ENCODE measurements at regions not wholly inside any gene's neighbourhood (a gene's known extent, or its start where the extent isn't known, plus 50 kb on each side); places are given as distances from the start of the nearest gene placed in this dataset.
A peak's percentile ranks its signal among the peaks of the same experiment; 100 is the strongest.

DNA sequence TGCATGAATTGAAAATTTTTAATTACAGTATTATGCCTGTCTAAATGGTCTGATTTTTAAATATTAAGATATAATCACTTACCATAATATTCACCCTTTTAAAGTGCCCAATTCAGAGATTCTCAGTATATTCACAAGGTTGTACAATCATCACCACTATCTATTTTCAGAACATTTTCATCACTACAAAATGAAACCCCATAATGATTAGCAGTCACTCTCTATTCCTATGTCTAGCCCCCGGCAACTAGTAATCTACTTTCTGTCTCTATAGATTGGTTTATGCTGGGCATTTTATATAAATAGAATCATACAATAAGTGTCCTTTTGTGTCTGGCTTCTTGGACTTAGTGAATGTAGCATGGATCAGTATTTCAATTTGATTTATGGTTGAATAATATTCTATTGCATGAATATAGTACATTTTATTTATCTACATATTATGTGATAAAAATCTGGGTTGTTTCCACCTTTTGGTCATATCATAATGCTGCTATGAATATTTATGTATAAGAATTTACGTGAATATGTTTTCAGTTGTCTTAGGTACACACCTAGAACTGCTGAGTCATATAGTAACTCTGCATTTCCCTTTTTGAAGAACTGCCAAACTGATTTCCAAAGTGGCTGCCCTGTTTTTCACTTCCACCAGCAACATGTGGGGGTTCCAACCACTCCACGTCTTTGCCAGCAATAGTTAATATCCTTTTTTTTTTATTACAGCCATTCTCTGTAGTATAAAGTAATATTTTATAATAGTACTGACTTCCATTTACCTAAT, 485.7 kb upstream of the ZNF385D start:
- no peak for DNase-seq

DNA sequence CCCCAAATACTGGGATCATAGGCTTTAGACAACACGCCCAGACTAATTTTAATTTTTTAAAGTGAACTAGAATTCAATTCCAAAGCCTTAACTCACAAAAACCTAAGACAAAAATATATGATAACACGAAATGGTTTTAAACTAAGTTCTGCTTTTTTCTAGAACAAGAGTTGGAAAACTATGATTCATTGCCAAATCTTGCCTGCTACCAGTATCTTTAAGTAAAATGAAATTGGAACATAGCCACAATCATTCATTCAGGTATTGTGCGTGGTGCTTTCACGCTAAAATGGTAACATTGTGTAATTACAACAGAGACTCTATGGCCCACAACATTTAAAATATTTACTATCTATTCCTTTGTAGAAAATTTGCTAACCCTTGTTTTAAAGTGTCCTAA, 488.0 kb upstream of the ZNF385D start:
- DNase-seq: no peak

DNA sequence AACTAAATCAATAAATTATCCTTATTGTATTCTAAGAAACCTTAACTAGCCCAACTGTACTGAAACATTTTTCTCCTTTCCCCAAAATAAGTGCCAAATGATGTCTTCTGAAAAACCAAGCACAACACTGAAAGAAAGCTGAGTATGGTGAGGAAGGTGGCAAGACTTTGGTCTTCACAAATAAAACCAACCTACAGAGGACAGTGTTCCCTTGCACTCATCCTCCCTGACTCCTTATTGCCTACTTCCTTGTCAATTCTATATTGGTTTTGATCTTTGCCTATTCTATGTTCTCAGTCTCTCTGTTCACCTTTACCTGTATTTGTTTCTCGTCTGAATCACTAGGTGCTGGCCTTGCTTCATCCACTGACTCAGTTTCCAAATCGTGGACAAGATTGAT, 490.1 kb upstream of the ZNF385D start:
- no peak for DNase-seq

DNA sequence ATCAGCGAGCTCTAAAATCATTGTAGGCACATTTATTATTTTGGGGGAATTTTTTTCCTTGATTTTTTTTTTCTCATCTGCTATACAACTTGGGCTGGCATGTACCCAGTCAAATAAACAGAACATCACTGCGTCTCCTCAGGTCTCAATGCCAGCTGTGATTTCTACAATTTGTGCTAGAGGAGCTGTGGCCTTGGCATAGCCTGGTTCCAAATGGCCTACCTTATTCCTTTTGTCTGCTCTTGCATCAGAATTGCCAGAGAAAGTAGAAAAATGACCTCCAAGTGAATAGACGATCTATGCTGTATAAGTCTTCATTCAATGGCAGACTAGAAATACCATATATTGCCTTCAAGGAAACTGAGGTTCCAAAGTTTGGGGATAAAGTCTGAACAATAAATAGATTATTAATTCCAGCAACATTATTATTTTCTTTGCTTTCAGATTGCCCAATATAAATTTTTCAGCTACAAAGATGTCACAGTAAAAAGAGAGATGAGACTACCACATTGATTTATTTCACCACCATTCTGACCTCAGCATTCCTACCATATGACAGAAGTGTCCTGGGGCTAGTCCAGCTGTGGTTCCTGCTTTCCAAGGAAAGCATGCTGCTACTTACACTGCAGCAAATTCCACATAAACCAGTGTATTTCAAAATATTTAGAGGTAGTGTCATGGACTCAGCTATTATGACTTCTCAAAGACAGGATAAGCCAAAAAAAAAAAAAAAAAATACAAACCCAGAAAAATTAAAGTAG, 493.9 kb upstream of the ZNF385D start:
- DNase-seq: peak; percentile 91

DNA sequence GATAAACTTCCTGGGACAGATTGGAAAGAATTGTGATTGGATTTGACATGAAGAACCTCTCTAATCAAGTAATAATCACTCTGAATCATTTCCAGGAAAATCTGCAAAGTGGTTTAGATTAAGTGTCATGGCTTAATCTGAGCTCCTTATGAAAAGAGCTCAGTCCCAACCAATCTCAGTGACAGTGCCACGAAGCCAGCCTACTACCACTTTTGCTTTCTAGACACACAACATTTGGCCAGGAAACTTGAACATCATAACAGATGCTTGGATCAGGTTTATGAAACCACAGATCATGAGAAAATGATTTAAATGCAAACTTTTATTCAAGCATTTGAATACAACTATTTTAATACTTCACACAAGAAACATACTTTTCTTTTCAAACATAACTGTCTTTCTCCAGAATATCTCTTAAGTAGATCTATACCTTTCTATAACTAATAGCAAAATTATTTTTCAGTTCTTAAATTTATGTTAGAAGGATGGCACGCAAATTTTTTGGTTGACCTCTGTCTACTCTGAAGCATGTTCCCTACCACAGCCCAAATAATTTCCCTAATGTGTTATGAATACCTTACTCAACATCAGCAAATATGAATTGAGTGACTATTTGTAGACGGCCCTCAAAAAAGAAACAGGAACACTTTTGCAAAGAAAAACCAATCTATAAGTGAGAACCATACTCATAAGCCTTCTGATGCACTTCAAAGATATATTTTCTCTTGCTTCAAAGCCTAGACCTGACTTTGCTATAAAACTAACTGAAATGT, 495.0 kb upstream of the ZNF385D start:
- peak; percentile 1 for DNase-seq

DNA sequence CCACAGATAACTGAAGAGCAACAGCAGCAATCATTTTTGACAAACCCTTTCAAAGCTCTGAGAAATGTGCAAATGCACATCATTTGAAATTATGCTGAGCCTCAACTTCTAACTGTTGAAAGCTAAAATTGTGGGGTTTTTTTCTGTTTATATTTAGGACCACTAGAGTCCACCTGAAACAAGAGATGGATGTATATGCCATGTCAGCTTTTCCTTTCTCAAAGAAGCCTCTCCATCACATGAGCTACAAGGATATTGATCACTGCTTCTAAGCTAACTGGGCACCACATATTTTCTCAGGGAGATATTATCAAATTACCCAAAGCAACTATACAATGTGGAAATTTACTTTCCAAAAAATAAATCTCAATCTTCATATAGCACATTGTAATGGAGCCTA, 498.6 kb upstream of the ZNF385D start:
- no peak for DNase-seq

DNA sequence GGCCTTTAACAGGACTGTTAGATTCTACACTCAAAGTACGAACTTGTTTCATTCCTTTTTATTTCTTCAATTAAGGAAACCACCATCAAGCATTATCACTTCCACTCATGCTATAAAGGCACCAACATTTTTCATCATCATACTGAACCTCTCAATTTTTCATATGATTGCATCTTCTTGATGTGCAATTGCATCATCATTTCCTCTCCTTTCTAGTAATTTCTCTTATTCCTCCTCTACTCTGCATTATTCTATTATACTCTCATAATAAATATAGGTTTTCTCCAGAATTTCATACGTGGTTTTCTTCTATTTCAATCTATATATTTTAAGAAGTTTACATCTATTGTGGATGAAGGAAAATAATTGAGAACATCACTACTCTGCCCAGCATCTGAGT, 506.2 kb upstream of the ZNF385D start:
- no peak for DNase-seq

DNA sequence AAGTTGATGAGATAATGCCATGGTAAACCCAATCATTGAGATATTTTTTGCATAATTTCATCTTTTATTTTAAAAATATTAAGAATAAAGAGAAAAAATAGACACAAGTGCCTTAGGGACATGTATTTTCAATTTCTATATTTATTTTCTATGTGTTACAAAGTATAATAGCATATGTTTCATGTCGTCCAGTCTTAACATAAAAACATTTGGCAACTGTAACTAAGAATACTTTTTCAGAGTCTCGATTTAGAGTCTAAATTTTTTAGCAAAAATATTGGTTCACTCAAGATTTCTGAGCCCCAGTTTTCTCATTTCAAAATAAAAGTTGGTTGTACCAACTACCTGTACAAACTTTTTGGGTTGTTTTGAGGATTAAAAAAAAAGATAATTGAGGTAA, 511.4 kb upstream of the ZNF385D start:
- DNase-seq: no peak

DNA sequence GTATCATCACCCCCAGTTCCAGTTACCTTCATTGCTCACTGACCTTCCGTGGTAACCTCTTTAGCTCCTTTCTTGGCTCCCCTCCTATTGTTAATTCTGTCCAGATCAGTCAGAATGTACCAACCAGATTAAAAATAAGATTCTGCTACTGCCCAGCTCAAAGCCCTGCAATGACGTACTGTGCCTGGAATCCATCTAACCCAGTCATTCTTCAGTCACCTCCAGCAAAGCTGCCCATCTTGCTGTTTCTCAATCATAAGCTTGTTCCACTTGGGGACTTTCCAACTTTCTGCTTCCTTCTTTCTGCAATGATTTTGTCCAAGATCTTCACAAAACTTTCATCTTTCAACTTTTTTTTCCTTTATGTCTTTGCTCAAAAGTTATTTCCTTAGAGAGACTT, 512.0 kb upstream of the ZNF385D start:
- DNase-seq: peak; percentile 73

DNA sequence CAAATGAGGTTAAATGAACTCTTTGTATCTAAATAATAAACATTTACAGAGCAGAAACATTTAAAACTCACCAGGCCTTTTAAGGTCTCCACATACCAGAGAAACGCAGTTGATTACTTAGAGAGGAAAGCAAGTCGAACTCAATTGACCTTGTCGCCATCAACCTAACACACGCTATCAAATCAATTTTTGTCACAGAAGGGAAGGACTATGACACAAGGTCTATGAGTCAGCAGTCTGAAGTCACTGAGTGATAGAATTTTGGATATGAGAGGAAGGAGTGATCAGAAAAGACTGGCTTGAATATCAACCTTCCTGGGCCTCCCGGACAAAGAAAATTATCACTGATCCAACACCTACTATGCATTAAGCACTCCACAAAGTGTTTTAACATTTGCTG, 514.4 kb upstream of the ZNF385D start:
- no peak for DNase-seq

DNA sequence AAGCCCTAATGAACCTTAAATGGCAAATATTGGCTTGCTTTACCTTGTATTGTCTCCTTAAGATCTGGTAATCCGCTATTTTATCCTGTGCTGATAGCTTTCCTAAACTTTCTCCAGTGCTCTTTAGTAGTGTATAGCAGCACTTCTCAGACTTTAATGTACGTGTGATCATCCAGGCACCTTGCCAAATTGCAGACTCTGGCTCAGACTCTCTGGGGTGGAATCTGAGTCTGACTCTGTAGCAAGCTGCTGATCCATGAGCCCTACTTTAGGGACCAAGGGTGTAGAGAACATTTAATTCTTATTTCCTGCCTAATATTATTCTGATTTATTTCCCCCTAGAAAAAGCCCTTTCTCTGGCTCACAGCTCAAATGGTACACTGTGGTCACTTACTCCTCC, 518.8 kb upstream of the ZNF385D start:
- DNase-seq: peak; percentile 19

DNA sequence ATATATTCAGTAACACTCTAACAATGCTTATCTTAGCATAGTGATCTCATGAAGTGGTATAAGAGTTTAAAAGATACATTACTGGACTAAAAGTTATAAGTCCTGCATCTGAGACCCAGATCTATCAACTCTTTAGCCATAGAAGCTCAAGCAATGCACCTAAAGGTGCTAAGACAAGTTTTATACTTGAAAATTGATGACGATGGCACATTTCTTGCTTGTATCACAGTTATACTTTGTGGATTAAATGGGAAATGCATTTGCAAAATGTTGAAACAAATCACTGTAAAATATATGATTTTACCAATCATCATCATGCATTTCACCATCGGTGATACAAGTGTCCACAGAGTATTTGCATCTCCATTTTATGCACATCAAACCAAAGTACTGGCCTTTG, 525.3 kb upstream of the ZNF385D start:
- no peak for DNase-seq

DNA sequence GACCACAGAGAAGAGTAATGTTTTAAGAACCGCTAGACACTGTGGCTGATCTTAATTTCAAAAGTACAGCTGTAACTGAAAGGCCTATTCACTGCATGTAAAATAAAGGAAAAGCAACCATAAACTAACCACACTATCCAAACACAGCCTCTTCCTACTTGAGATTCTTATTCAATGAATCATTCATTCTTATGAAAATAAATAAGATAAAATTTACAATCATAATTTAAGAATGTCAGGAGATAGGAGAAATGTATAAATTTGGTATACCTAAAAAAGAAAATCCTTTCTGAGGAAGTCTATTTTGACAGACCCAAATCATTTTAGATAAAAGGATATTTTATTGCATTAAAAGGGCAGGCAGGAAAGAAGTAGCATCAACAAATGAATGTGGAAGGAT, 533.5 kb upstream of the ZNF385D start:
- DNase-seq: peak; percentile 32

DNA sequence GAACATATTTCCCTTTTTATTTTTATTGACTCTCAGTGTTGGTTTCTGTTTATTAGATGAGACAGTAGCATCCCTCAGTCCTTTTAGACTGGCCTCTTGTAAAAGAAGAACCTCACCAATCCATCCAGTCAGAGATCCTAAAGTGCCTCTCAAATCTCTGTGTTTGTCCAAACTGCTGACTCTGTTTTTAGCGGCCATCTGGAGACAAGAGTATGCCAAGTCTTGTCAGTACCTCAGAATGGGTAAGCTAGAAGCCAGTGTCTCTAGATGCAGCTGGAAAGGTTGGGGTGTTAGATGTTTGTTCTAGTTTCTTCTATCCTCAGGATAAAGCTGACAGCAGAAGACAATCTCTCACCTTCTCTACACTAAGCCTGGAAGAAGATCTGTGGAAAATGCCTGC, 537.7 kb upstream of the ZNF385D start:
- DNase-seq: no peak

DNA sequence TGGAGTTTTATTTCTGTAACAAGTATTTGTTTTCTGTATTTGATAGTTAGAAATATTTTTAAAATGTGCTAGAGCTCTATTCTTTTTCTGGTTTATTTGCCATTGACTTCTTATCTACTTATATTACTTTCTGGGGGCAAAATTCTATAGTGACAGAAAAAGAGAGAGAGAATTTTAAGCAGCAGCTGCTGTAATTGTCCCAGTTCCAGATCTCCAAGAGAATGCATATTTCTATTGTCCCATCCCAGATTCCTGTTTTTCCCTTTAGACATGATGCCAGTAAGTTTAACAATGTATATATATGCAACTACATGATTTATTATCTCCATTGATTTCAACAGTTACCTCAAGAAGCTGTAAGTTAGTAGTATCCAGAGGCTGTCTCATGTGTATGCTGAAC, 541.7 kb upstream of the ZNF385D start:
- no peak for DNase-seq

DNA sequence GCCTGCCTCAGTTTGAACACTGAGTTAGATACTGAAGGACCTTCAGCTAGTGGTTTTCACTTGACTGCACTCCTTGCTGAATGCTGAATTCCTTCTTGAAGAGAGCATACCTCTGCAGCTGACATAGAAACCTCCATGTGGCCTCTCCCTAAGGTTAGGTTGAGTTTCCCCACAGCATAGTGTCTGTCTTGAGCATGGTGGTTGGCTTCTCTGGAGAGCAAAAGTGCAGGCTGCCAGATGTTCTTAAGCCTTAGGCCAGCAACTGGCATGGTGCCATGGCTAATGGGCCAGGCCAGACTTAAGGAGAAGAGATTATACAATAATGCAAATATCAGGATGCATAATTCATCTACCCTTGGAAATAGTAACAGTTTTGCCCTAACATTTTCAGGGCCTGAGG, 545.6 kb upstream of the ZNF385D start:
- DNase-seq: peak; percentile 6

DNA sequence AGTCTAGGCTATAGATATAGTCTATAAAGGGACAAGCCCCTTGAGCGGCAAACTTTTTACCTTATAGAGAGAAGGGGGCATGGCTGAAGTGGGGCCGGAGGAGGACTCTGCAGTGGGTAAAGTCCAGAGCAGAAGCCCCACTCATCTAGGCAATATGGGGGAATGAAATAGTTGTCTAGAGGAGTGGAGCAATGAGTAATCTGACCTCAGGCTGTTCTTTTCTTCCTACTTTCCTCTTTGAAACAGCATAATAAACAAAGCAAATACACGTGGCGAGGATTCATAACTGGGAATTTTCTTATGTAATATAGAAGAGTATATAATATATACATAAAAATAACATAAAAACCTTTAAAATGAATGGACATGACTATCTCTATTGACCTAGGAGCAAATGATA, 546.4 kb upstream of the ZNF385D start:
- no peak for DNase-seq

DNA sequence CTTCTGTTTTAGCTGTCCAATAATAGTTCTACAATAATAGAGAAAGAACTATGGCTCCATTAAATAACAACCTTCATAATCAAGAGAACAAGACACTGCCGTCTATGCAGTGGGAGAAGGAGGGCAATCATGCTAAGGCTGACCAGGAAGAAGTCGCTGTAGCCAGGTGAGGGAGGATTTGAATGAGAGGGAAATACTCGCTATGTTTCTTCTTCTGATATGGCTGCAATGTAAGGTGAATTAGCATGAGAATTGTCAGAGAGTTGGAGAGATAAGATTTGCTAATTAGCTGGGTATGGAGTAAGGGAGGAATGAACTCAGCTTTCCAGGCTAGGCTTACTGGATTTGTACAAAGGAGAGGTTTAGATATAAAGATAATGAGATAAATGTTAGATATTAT, 555.4 kb upstream of the ZNF385D start:
- DNase-seq: no peak

DNA sequence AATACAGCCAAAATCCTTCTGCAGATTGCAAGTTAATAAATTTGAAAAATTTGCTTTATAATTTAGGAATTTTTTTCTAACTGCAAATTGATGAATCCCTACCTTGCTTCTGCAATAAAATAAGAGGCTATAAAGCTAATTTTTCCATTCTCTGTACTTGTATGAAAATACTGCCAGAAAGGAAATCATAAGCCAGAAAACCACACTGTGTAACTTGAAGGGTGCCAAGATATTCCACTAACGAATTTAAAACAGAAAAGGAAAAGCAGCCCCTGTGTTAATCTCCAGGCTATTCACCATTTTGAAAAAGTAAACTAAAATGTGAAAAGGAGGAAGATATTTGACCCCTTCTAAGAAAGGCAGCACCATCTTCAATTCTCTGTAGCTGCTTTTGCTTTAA, 557.9 kb upstream of the ZNF385D start:
- DNase-seq: no peak

DNA sequence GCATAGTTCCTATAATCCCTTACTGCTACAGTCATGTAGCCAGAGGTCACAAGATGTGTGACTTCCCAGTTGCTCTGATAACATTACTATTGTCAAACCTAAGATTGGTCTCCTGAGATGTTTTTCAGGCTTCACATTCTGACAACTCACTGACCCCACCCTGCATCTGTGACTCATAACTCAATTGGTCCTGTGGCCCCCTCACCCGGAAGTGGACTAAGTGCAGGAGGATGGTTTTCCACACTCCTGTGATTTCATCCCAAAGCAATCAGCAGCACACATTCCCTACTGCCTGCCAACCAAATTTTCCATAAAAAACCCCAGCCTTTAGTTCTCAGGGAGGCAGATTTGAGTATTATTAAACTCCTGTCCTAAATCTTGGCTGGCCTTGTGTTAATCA, 564.9 kb upstream of the ZNF385D start:
- DNase-seq: no peak

DNA sequence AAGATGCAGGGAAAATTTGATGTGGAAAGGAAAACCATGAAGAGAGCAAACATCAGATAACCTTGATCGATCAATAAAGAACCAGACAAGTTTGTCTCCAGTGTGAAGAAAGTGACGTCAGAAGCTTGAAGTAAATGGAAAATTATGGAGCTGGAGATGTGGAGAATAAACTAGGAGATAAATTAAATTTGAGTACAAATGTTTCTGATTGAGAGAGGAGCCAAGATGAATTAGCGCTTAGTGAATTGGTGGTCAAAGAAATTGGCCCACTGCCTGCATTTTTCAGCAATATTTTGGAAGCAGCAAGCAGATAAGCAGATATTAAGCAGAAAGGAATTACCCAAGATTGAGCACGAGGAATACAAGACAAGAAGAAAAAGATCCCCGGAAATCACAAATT, 567.3 kb upstream of the ZNF385D start:
- DNase-seq: no peak

DNA sequence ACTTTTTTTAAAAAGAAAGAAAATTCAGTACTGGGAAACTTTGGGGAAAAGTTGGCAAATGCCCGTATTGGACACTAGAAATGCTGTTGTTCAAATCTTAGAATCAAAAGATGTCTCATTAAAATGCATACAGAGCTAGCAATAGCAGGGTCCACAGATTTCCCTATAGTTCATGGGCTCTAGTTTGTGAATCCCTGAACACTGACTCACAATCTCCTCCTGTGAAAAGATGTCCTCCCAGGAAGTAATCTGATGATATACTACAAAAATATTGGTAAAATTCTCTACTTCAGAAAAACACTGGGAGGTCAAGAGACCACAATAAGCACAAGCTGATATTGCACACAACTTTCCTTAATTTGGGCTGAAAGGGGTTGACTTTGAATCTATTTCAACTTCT, 568.4 kb upstream of the ZNF385D start:
- DNase-seq: no peak

DNA sequence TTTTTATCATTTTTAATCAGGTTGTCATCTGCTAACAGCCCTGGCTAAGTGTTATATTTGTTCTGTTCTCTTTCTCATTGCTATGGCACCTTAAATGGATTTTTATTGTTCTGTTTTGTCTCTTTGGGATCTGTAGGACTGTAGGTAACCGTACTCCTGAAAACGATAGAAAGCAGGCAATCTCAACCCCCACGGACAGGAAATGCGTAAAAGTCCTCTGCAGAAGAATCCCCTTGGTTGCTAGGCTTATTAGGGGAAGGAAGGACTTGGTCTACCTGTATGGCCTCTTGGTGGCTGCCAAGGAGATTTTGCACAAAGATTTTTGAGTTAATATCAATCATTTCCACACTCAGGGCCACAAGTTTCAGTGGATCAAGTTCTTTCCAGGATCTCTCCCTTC, 571.9 kb upstream of the ZNF385D start:
- no peak for DNase-seq

DNA sequence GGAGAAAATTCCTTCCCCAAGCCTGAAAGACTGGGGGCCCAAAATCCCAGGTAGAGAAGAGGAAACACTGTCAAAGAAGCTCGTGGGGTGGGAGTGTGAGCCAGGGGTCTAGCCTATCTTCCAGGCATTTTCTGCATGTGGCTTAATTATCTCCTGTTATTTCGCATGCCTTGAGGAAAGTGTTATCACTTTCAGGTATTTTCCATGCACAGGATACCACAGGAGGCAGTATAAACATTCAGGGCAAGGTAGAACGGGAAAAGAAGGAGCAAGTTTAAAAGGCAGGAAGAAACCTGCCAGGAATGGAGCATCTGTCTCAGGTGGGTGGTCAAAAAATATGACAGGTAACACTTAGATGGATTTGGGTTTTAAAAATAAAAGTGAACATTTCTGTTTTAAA, 575.3 kb upstream of the ZNF385D start:
- DNase-seq: no peak
